GM21529 (cell line): ENCODE measurements at regions not wholly inside any gene's neighbourhood (a gene's known extent, or its start where the extent isn't known, plus 50 kb on each side); places are given as distances from the start of the nearest gene placed in this dataset.
"Not testable (repeated sequence)": the region's sequence is repeated elsewhere in the genome, so short reads cannot be mapped to it uniquely, and the experiment has no call there.

ENCODE experiments used
- ATAC-seq: cut with Tn5 transposase; IDR thresholded peaks from one replicate; pipeline ENCODE4 v1.9.1; 2021; ENCODE audit not compliant: unreplicated experiment

DNA sequence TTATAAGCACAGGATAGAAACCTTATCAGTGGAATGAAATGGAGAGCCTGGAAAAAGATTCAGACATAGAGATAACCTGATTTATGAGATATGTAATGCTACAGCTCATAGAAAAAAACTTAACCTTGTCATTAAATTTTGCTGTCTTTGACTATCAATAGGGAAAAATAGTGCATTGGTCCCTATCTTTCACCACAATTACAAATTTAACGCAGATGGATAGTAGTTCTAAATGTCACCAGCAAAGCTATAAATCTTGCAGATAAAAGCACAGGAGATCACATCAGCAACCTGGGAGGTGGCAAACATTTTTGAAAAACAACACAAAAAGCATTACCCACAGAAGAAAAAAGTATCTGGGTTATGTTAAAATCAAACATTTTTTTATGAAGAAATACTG, 831.6 kb downstream of the BRINP3 start:
- no peak for ATAC-seq

DNA sequence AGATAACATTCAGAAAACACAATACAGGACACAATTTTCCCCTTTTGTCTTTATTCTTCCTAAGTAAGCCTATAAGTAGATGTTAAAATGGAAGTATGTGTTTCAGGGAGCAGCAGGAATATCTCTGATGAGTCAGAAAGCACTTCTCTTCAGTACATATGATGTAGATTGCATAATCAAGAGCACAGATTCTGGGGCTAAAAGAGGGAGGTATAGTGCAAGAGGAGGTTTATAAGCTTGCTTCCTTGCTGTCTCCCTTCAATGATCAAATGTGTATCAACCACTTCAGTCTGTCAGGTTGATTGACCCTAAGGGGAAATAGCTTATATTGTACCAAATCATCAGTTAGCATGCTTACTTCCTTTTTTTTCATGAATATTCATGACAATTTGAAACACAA, 822.8 kb downstream of the BRINP3 start:
- ATAC-seq, result no peak

DNA sequence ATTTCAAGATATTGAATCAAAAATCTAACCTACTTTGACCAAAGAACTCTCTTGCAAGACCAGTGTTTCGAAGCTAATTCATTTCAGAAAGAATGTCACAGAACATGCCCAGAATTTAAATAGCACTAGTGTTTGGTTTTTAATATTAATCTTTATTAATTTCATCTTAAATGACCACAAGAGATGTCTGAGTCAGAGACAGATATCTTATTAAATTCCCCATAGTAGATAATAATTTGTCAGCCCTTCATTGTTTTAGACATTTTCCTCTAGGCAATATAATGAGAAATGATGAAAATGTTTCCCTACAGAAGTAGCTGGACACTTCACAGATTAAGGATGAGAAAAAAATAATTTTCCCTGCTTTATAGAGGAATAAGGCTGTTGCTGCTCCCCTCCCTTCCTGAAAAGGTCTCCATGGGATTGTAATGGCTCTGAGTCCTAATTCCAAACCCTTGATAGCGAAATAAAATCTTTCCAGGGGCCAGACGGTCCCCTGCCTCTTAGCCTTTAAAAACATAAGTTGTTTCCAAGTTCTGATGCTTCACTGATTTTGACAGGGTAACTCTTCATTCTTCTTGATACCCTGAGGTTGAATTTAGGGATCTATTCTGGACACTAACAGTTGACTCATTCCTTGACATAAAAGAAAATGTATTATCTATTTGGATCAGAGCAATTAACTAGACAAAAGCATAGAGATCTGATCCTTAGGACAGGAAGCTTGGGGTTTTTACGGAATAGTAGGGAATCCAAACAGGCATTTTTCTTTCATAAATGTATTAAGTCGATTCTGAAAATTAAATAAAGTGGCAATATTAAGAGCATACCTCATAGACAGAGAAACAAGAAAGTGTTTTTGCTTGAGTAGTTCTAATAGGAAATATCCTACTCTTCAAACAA, 820.8 kb downstream of the BRINP3 start:
- no peak for ATAC-seq

DNA sequence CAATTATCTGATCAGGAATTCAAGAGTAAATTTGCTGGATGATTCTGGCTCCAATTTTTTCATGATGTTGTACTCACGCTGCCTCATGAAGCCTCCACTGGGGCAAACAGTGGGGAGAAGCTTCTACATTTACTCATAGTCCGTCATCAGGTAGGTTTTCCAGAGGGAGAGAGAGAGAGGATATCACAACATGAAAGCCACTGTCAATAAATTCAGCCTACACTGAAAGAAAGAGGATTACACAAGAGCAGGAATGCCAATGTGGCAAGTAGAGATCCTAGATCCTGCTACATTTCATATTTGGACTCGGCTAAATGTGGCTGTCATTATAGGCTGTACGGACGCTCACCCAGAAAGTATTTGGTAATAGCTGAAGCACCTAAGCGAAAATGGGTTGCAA, 819.9 kb downstream of the BRINP3 start:
- no peak for ATAC-seq

DNA sequence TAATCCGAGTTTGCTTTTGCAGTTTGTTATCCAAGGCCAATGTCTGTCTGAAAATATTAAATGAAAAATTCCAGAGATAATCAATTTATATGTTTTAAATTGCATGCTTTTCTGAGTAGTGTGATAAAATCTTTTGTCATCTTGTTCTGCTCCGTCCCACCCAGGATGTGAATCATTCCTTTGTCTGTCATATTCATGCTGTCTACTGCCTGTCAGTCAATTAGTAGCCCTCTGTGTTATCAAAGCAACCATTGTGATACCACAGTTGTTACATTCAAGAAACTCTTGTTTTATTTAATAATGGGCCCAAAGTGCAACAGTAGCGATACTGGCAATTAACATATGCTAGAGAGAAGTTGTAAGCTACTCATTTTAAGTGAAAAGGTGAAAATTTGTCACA, 819.3 kb downstream of the BRINP3 start:
- ATAC-seq, result no peak

DNA sequence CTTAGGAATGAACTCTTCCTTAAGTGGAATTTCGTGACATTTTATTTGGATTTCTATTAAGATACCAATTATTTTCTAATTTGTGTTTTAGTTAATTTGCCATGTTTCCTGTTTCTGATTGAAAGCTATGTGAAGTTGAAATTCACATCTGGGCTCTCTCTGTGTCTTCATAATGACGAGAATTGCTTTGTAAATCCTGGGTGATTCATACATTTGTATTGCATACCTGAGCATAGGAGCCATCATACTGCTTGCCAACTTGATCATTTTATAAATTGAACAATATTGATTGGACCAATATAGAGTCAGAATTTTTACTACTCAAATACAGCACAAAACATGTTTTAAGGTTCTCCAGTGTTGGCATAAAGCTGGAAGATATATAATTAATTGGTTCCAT, 817.9 kb downstream of the BRINP3 start:
- no peak for ATAC-seq

DNA sequence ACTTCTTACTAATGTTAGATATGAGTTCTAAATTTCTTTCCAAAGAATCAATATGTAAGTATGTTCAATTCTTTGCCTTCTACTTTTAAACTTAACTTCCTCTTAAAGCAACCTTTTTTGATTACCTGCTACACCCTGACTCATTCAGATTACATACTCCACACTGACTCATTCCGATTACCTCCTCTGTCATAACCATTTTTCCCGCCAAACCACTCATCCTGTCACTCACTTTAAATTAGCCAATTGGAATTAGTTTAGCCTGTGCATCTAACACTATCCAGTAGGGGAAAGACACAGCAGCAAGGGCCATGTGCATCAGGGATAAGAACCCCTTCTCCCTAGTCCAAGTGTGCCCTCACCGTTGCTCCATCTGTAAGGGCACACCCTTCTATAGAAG, 815.5 kb downstream of the BRINP3 start:
- ATAC-seq, result no peak

DNA sequence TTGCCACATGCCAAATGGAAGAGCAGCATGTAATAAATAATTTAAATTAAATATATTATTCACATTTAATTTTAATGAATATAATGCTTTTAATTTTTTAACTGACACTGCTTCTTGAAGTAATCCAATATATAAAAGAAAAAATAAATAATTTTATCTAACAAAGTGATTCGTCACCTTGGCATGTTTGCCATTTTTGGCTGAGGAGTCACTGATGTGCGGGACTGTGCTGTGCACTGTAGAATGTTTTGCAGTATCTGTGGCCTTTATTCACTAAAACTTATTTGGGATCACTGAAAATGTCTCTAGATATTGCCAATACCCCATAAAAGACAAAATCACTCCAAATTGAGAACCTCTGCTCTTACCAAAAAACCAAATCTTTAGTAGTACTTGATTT, 807.8 kb downstream of the BRINP3 start:
- ATAC-seq, result no peak

DNA sequence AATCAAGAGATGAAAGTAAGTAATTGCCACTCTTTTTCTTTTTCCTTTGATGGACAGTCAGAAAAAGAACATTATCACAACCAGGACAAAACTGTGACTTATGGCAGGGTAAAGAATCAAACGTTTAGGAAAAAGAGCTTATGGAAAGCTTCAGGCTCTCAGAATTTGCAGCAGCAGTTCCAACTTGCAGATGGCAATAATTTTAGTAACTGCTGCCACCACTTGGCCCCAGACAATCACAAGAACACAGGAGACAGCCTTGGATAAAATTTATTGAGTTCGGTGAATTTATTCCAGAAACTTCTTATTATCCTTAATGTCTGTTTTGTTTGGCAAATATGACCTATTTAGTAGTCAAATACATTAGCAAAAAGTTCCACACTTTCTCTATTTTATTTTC, 804.4 kb downstream of the BRINP3 start:
- ATAC-seq, result no peak

DNA sequence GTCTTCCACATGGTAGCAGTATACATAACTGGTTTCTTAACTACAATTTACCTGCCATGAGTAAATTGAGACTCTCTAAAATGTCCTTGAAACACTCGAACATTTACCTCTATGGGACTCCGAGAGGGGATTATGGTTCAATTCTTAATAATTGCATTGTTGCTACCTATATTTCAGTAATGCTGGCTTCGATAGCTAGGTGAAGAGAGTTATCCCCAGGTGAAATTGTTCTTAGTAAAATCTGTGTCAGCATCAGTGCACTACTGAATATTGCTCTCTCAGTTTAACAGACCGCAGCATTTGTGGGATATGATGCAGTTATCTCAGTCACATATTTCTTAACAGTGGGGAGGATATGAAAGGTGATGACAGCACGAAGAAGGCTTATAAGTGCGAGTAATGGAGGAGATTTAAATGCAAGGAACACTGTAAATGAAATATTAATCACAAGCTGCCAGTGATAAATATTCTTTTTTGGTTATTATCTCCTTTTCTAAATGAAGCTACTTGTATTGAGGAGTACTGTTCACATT, 801.9 kb downstream of the BRINP3 start:
- ATAC-seq, result no peak

DNA sequence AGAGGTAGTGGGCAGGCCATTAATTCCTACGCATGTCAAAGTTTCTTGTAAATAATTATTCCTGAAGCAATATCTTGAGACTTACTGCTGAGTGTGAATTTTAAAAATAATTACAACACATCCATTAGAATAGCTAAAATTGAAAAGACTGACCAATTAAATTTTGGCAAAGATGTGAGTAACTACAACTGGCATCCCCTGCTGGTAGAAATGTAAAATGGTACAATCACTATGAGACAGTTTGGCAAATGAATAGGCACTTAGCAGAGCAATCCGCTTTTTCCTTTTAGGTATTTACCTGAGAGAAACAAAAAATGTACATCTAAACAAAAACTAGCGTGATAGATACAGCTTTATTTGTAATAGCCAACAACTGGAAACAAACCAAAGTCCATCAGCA, 798.9 kb downstream of the BRINP3 start:
- no peak for ATAC-seq

DNA sequence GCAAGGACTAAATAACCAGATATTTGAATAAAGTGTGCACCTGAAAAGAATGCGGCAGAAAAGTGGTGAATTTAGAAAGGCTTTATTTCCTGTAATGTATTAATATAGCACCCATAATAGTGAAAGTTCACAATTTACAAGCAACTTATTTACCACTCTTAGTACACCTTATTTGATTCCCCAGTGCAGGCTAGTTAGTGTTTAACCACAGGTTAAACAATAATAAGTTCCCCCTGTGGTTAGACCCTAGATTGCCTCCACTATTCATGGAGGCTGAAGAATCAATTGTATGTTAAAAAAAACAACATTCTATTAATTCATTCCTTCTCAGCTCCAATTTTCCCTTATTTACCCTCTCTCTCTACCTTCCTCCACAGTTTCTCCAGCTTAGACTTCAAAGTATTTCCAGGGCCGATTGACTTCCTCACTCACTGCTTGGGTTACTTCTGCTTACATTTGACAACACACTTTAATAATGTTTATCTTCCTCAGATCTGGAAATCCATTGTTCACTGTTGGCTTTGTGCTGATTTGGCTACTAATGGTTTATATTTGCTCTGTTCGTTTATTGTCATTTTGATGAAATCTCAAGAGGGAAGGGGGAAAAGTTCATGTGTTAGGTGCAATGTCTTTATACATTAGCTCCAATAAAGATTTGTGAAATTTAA, 796.3 kb downstream of the BRINP3 start:
- no peak for ATAC-seq

DNA sequence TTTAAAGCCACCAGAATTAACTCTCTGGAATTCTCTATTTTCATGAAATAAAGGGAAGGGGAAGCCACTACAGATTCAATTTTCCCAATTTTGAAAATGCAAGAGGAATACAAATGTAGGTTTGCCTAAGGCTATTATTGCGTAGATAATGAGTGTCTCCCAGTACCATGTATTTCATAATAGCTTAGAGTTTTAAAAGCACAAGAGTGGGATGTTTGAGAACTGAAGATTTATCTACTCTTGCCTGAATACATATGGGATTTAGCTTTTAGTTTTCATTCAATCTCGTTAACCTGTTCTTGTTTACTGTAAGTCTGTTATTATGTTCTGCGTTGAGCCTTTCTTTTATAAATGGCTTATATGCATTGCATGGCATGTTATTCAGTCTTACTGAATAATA, 795.1 kb downstream of the BRINP3 start:
- ATAC-seq, result no peak

DNA sequence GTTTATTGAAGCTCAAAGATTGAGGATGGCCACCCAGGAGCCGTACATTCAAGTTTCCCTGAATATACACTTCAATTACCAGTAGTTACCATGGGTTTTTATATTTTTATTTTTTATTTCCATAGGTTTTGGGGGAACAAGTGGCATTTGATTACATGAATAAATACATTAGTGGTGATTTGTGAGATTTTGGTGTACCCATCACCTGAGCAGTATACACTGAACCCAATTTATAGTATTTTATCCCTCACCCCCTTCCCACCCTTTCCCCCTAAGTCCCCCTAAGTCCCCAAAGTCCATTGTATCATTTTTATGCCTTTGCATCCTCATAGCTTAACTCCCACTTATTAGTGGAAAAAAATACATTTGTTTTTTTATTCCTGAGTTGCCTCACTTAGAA, 791.4 kb downstream of the BRINP3 start:
- no peak for ATAC-seq

DNA sequence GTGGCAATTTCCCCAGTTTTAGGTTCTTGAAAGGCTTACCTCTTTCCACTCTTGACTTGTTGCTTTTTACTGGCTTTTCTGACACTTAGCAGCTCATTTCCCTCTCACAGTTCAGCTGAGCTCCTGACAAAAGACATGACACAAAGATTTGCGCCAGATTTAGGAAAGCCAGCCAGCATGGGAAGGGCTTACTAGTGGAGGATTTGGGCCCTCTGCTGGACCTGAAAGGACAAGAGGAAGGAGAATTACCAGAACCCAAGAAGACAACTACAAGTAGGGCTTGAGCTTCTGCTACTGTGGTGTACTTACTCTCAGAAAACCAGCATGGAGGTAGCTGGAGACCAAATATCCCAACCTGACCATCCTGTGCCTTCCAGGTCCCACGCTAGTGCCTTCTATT, 784.5 kb downstream of the BRINP3 start:
- ATAC-seq, result no peak

DNA sequence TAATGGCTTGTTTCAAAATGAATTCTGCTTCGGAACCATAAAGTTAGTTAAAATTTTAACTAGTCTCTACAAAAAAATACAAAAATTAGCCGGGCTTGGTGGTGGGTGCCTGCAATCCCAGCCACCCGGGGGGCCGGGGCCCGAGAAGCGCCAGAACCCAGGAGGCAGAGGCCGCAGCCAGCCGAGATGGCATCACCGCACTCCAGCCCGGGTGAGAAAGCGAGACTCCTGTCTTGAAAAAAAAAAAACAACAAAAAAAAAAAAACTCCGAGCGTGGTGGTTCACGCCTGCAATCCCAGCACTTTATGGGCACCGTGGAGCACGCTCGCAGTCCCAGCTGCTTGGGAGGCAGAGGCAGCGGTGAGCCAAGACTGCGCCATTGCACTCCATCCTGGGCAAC, 781.4 kb downstream of the BRINP3 start:
- ATAC-seq, result no peak

DNA sequence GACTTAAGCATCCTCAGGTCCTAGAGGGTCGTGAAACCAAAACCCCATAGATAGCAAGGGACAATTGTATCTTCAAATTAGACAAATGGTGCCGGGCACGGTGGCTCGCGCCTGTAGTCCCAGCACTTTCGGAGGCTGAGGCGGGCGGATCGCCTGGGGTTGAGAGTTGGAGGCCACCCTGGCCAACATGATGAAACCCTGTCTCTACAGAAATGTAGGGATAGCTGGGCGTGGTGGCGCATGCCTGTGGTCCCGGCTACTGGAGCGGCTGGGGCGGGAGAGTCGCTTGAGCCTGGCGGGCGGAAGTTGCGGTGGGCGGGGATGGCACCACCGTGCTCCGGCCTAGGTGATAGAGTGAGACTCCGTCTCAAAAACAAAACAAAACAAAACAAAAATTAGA, 780.6 kb downstream of the BRINP3 start:
- ATAC-seq, result no peak

DNA sequence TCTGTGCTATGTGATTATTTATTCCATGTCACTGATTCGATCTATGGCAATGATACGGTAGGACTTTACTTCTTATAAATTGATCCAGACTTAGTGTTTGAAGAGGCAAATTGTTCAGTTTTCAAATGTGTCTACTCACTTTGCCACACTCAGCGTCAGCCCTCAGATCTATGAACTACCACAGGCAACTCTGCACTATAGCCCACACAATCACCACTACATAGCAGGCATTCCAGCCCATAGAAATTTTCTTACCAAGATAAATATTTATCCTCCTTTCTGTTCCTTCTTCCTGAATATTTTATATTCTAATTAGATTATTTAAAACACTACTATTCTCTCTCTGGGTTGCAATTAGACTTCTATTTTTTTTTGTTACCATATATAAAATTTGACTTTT, 776.1 kb downstream of the BRINP3 start:
- ATAC-seq, result no peak

DNA sequence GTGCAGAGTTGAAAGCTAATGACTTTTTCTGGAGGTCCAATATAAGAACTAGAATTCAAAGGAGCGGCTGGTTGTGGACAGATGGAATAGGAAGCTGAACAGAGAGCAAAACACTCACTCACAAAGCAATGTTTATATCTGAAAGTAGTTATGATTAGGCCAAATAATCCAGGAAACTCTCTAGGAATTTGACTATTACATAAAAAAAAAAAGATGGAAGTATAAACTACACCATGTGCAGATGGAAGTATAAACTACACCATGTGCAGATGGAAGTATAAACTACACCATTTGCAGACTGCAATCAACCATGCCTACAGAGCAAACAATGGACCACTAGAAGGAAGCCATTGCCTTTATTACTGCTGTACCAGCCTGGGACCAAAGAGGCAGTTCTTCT, 771.1 kb downstream of the BRINP3 start:
- no peak for ATAC-seq

DNA sequence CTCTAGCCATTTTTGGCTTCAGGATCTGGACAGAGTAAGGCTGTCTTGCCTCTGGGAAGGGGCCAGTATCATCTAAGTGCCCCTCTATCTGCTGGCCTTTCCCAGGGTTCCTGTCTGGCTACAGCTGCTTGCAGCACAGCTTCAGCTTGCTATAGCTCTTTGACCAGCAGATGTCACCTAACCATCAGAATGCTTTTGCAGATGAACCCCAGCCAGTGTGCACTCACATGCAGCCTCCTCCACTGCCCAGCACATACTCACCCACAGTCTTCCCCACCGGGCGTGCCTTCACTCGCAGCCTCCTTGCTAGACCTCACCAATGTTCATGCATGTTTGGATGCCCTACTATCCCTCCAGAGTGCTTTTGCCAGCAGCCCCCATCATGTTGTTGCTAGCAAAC, 769.0 kb downstream of the BRINP3 start:
- no peak for ATAC-seq

DNA sequence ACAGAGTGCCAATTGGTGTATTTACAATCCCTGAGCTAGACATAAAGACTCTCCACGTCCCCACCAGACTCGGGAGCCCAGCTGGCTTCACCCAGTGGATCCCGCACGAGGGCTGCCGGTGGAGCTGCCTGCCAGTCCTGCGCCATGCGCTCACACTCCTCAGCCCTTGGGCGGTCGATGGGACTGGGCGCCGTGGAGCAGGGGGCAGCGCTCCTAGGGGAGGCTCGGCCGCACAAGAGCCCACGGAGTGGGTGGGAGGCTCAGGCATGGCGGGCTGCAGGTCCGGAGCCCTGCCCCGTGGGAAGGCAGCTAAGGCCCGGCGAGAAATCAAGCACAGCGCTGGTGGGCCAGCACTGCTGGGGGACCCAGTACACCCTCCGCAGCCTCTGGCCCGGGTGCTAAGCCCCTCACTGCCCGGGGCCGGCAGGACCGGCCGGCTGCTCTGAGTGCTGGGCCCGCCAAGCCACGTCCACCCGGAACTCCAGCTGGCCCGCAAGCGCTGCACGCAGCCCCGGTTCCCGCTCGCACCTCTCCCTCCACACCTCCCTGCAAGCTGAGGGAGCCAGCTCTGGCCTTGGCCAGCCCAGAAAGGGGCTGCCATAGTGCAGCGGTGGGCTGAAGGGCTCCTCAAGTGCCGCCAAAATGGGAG, 759.4 kb downstream of the BRINP3 start:
- not testable (repeated sequence) for ATAC-seq

DNA sequence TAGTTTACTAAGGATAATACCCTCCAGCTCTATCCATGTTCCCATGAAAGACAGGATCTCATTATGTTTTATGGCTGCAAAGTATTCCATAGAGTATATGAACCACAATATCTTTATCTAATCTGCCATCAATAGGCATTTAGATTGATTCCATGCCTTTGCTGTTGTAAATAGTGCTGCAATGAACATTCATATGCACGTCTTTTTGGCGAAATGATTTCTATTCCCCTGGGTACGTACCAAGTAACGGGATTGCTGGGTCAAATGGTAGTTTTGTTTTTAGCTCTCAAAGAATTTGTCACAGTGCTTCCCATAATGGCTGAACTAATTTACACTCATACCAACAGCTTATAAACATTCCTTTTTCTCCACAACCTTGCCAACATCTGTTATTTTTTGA, 750.9 kb downstream of the BRINP3 start:
- ATAC-seq, result no peak
